ENCODE measurements at regions not wholly inside any gene's neighbourhood (a gene's known extent, or its start where the extent isn't known, plus 50 kb on each side); places are given as distances from the start of the nearest gene placed in this dataset.
A peak's percentile ranks its signal among the peaks of the same experiment; 100 is the strongest.

- no peak for FAIRE-seq
- POLR2A ChIA-PET, result no interaction called here
- no peak overlapping the region for H3K9ac ChIP-seq (ENCODE audit: insufficient read depth in 1 of 2, low read depth in 2 of 2, low read length in 2 of 2)
- H4K20me1 ChIP-seq (replicated peaks; ENCODE audit: control insufficient read depth, insufficient read depth, low read length), result no peaks in the 10 kb centered on the region
- H2AFZ ChIP-seq (ENCODE audit: low read depth, low read length), result no peak overlapping the region
- DNase-seq (ENCODE audit: extremely low read depth in 1 of 4, low spot score in 3 of 4), result no peak
- H3K4me3 ChIP-seq, result no peak overlapping the region
- TF ChIP-seq JUND (IDR thresholded peaks at IDR 0.05; ENCODE audit: borderline replicate concordance, low read depth, low read length), result no peak
- TF ChIP-seq JUND (tag; IDR thresholded peaks at IDR 0.05; ENCODE audit: borderline replicate concordance, low read depth, low read length), result no peak
- TF ChIP-seq CEBPG (CRISPR knock-in tag; IDR thresholded peaks at IDR 0.05), result no peak
- peak; percentile 15 to 63; a peak in 1 of 4 replicates for TF ChIP-seq CEBPG (tag; conservative IDR thresholded peaks at IDR 0.05 in 1 of 2, IDR thresholded peaks at IDR 0.05 in 1 of 2)
- TF ChIP-seq MITF (IDR thresholded peaks at IDR 0.05), result no peak
- TF ChIP-seq REST (IDR thresholded peaks at IDR 0.05; ENCODE audit: borderline replicate concordance), result no peak
- no peak for TF ChIP-seq REST (CRISPR knock-in tag; IDR thresholded peaks at IDR 0.05; ENCODE audit: low read depth)
- TF ChIP-seq CEBPB (tag; IDR thresholded peaks at IDR 0.05), result peak; percentile 59
- no peak for TF ChIP-seq ZSCAN29 (IDR thresholded peaks at IDR 0.05)
- no peaks in the 10 kb centered on the region for H3K4me1 ChIP-seq (replicated peaks in 1 of 2; ENCODE audit: control insufficient read depth in 2 of 2, insufficient read depth in 2 of 2, low read length in 2 of 2)
- CTCF ChIA-PET (ENCODE audit: low intra/inter-chr PET ratio), result no interaction called here
- H3K4me2 ChIP-seq (ENCODE audit: insufficient read depth, low read length), result no peak overlapping the region
- intact Hi-C loops (cut with micrococcal nuclease), result no loop called here
- no peaks in the 10 kb centered on the region for H3K36me3 ChIP-seq (ENCODE audit: control insufficient read depth, insufficient read depth, low read length)
- no peaks in the 10 kb centered on the region for H3K9me3 ChIP-seq (replicated peaks; ENCODE audit: control insufficient read depth, insufficient read depth, low read depth, low read length)
- no peak overlapping the region for H3K27ac ChIP-seq (ENCODE audit: extremely low read depth, low read depth, low read length)
- H3K9me1 ChIP-seq (ENCODE audit: control insufficient read depth, insufficient read depth, low read length), result no peaks in the 10 kb centered on the region
- no TSS peak for BruUV-seq (replicated peaks)
- ATAC-seq, result no peak
- no peaks in the 10 kb centered on the region for H3K79me2 ChIP-seq (ENCODE audit: control insufficient read depth, insufficient read depth, low read length)
- WGBS (ENCODE audit: insufficient coverage, low coverage, missing lambda C conversion rate), result 0% methylated on average over 1 of the region's 1 CpG
- no peaks in the 10 kb centered on the region for H3K27me3 ChIP-seq (ENCODE audit: control insufficient read depth in 2 of 2, insufficient read depth in 2 of 2, low read length in 2 of 2)
- in situ Hi-C loops (cut with MboI), result no loop called here
These were observed 303.5 kb downstream of the MID1IP1 start for GRCh38 chrX:39104745-39105144.
